NCI-H226 (cell line): ENCODE measurements at regions not wholly inside any gene's neighbourhood (a gene's known extent, or its start where the extent isn't known, plus 50 kb on each side); places are given as distances from the start of the nearest gene placed in this dataset.

Experiments used
- DNase-seq: peaks from one replicate; pipeline ENCODE4 v3.0.0-alpha.2; 2015

GRCh38 chr9:118321788-118322187, 617.6 kb downstream of the TLR4 start:
- no peak for DNase-seq

GRCh38 chr9:118324706-118325105, 620.5 kb downstream of the TLR4 start:
- DNase-seq: no peak

GRCh38 chr9:118325757-118326156, 621.6 kb downstream of the TLR4 start:
- no peak for DNase-seq

GRCh38 chr9:118326326-118326725, 622.1 kb downstream of the TLR4 start:
- no peak for DNase-seq

- no peak for DNase-seq
Measured at GRCh38 chr9:118330191-118330986, 626.2 kb downstream of the TLR4 start.

GRCh38 chr9:118331622-118332045, 627.4 kb downstream of the TLR4 start:
- DNase-seq: peak; percentile 16

GRCh38 chr9:118336250-118336942, 632.2 kb downstream of the TLR4 start:
- DNase-seq: no peak

GRCh38 chr9:118336943-118337330, 632.7 kb downstream of the TLR4 start:
- no peak for DNase-seq

- DNase-seq: no peak
Measured at GRCh38 chr9:118360036-118360435, 655.8 kb downstream of the TLR4 start.

GRCh38 chr9:118362123-118362522, 657.9 kb downstream of the TLR4 start:
- no peak for DNase-seq

- DNase-seq: no peak
Measured at GRCh38 chr9:118362596-118362995, 658.4 kb downstream of the TLR4 start.

- DNase-seq: no peak
Measured at GRCh38 chr9:118364266-118365106, 660.3 kb downstream of the TLR4 start.

- DNase-seq: no peak
Measured at GRCh38 chr9:118366228-118366627, 662.0 kb downstream of the TLR4 start.

- no peak for DNase-seq
Measured at GRCh38 chr9:118367383-118367782, 663.2 kb downstream of the TLR4 start.

- no peak for DNase-seq
Measured at GRCh38 chr9:118384531-118385100, 680.4 kb downstream of the TLR4 start.

GRCh38 chr9:118395415-118395814, 691.2 kb downstream of the TLR4 start:
- no peak for DNase-seq

- DNase-seq: no peak
Measured at GRCh38 chr9:118401546-118401945, 697.3 kb downstream of the TLR4 start.

- no peak for DNase-seq
Measured at GRCh38 chr9:118414676-118415075, 710.5 kb downstream of the TLR4 start.

GRCh38 chr9:118418887-118419565, 714.8 kb downstream of the TLR4 start:
- DNase-seq: no peak

GRCh38 chr9:118419676-118420075, 715.5 kb downstream of the TLR4 start:
- DNase-seq: no peak

- no peak for DNase-seq
Measured at GRCh38 chr9:118422508-118422907, 718.3 kb downstream of the TLR4 start.

GRCh38 chr9:118423021-118423420, 718.8 kb downstream of the TLR4 start:
- DNase-seq: no peak

GRCh38 chr9:118423721-118424120, 719.5 kb downstream of the TLR4 start:
- no peak for DNase-seq
